ENCODE measurements at regions not wholly inside any gene's neighbourhood (a gene's known extent, or its start where the extent isn't known, plus 50 kb on each side); places are given as distances from the start of the nearest gene placed in this dataset.

- Mint-ChIP-seq H3K27ac (no peak overlapping the region), H3K27me3 (no peaks in the 10 kb centered on the region), H3K4me1 (ENCODE audit: unreplicated experiment) (peaks cover 18% of the 10 kb centered on the region), H3K9me3 (peaks cover 15% of the 10 kb centered on the region), H3K4me3 (no peak overlapping the region), H3K36me3 (peaks cover 17% of the 10 kb centered on the region)
- TF ChIP-seq, protein P1, sequence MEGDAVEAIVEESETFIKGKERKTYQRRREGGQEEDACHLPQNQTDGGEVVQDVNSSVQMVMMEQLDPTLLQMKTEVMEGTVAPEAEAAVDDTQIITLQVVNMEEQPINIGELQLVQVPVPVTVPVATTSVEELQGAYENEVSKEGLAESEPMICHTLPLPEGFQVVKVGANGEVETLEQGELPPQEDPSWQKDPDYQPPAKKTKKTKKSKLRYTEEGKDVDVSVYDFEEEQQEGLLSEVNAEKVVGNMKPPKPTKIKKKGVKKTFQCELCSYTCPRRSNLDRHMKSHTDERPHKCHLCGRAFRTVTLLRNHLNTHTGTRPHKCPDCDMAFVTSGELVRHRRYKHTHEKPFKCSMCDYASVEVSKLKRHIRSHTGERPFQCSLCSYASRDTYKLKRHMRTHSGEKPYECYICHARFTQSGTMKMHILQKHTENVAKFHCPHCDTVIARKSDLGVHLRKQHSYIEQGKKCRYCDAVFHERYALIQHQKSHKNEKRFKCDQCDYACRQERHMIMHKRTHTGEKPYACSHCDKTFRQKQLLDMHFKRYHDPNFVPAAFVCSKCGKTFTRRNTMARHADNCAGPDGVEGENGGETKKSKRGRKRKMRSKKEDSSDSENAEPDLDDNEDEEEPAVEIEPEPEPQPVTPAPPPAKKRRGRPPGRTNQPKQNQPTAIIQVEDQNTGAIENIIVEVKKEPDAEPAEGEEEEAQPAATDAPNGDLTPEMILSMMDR (conservative IDR thresholded peaks at IDR 0.05) = no peak
- DNase-seq (ENCODE audit: extremely low spot score, unreplicated experiment) = no peak
These were observed 659.9 kb downstream of the USP25 start for GRCh38 chr21:16389643-16390042.

GRCh38 chr21:16395285-16395684, 665.5 kb downstream of the USP25 start:
- Mint-ChIP-seq H3K27ac (no peak overlapping the region), H3K27me3 (no peaks in the 10 kb centered on the region), H3K9me3 (peaks cover 21% of the 10 kb centered on the region), H3K4me3 (no peak overlapping the region), H3K4me1 (ENCODE audit: unreplicated experiment) (no peaks in the 10 kb centered on the region), H3K36me3 (peaks cover 29% of the 10 kb centered on the region)
- TF ChIP-seq, protein P1 (conservative IDR thresholded peaks at IDR 0.05) = no peak
- no peak for DNase-seq (ENCODE audit: extremely low spot score, unreplicated experiment)

DNA sequence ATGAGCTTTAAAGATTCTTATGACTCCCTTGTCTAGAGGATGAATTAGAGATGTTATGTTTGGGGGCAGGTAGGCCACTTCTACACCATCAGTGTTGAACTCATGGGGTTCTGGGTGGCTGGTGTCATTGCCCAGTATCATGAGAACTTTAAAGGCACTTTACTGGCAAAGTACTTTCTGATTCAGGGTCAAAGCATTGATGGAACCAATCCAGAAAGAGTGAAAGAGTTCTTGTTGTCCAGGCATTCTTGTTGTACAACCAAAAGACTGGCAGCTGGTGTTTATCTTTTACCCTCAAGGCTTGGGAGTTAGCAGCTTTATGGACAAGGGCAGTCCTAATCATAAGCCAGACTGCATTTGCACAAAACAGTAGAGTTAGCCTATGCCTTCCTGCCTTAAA, 673.0 kb downstream of the USP25 start:
- DNase-seq (ENCODE audit: extremely low spot score, unreplicated experiment) = no peak
- TF ChIP-seq, protein P1 (conservative IDR thresholded peaks at IDR 0.05) = no peak
- H3K27ac Mint-ChIP-seq = no peak overlapping the region
- no peaks in the 10 kb centered on the region for H3K27me3 Mint-ChIP-seq
- H3K9me3 Mint-ChIP-seq = peaks cover 9% of the 10 kb centered on the region
- H3K36me3 Mint-ChIP-seq = peaks cover 13% of the 10 kb centered on the region
- no peak overlapping the region for H3K4me3 Mint-ChIP-seq
- H3K4me1 Mint-ChIP-seq (ENCODE audit: unreplicated experiment) = no peaks in the 10 kb centered on the region

GRCh38 chr21:16404776-16405175, 675.0 kb downstream of the USP25 start:
- H3K4me1 Mint-ChIP-seq (ENCODE audit: unreplicated experiment) = no peaks in the 10 kb centered on the region
- no peak overlapping the region for H3K4me3 Mint-ChIP-seq
- H3K27me3 Mint-ChIP-seq = no peaks in the 10 kb centered on the region
- DNase-seq (ENCODE audit: extremely low spot score, unreplicated experiment) = no peak
- TF ChIP-seq, protein P1 (conservative IDR thresholded peaks at IDR 0.05) = no peak
- H3K36me3 Mint-ChIP-seq = peaks cover 13% of the 10 kb centered on the region
- H3K9me3 Mint-ChIP-seq = peaks cover 9% of the 10 kb centered on the region
- H3K27ac Mint-ChIP-seq = no peak overlapping the region

DNA sequence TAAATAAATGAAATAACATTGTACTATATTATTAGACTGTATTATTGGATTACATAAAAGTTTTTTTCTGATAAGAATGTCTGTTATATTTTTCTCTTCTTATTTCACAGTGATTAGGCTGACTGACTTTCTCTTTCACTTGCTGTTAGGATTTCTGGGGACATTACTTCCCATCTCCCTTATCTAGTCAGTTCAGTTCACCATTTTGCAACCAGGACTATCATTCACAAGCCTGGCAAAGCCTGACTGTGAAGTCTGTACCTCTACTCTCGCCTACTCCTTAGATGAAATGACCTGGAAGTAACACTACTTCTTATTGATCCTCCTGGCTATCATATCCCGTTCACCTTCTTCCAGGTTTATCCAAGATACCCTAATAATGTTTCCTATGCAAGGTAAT, 676.6 kb downstream of the USP25 start:
- no peak overlapping the region for H3K27ac Mint-ChIP-seq
- peaks cover 13% of the 10 kb centered on the region for H3K36me3 Mint-ChIP-seq
- TF ChIP-seq, protein P1 (conservative IDR thresholded peaks at IDR 0.05) = no peak
- H3K4me1 Mint-ChIP-seq (ENCODE audit: unreplicated experiment) = no peaks in the 10 kb centered on the region
- H3K27me3 Mint-ChIP-seq = no peaks in the 10 kb centered on the region
- DNase-seq (ENCODE audit: extremely low spot score, unreplicated experiment) = no peak
- no peak overlapping the region for H3K4me3 Mint-ChIP-seq
- peaks cover 9% of the 10 kb centered on the region for H3K9me3 Mint-ChIP-seq

All from type B pancreatic cell (in vitro differentiated cells).